GM12878 (cell line): ENCODE measurements at regions not wholly inside any gene's neighbourhood (a gene's known extent, or its start where the extent isn't known, plus 50 kb on each side); places are given as distances from the start of the nearest gene placed in this dataset.

ENCODE experiments used
- ATAC-seq: fragments of 200-7000 bp; cut with Tn5 transposase; 3 replicates; pipeline ENCODE4 v1.9.1; 2020; ENCODE audit warnings: mild to moderate bottlenecking, moderate library complexity
- BruUV-seq: library from RNA; stranded (reverse); fragments of 400-500 nt; replicated peaks from 2 replicates; lab custom pipeline; 2021; lab: Mats Ljungman, UMichigan
- CTCF ChIA-PET: fragments of 300-600 bp; sonication (Branson Sonifier 250); formaldehyde crosslinking; extraction: SDS; loops from one replicate; lab custom pipeline; 2021; ENCODE audit warnings: inconsistent platforms; lab: Yijun Ruan, JAX
- POLR2A ChIA-PET: fragments of 350-600 bp; formaldehyde crosslinking; extraction: SDS; loops from one replicate; lab custom pipeline; 2021; ENCODE audit warnings: inconsistent platforms; lab: Charles Lee
- RAD21 ChIA-PET: fragments of 300-600 bp; sonication (Branson Sonifier 250); formaldehyde crosslinking; loops from one replicate; lab custom pipeline; 2023; ENCODE audit warnings: antibody characterized with exemption; ENCODE audit not compliant: unreplicated experiment; lab: Charles Lee
- SMC1A ChIA-PET: fragments of 300-600 bp; sonication (Branson Sonifier 250); formaldehyde crosslinking; loops from one replicate; lab custom pipeline; 2023; ENCODE audit not compliant: unreplicated experiment, uncharacterized antibody; lab: Charles Lee
- DNase-seq: peaks from one replicate; pipeline ENCODE4 v3.0.0-alpha.2; 2011; ENCODE audit warnings: low read depth, low spot score
- FAIRE-seq: peaks from 3 replicates; lab custom pipeline; 2011; peaks lifted over from hg19 to GRCh38; lab: Jason Lieb, UNC
- H2AFZ ChIP-seq: 2 replicates; pipeline ENCODE4 v1.6.0; 2011; ENCODE audit warnings: low read depth, low read length, control low read depth; ENCODE audit not compliant: control insufficient read depth
- H3K27ac ChIP-seq: 2 replicates; pipeline ENCODE4 v1.5.1; 2011; ENCODE audit warnings: control low read depth; ENCODE audit not compliant: control insufficient read depth, insufficient read depth
- H3K27me3 ChIP-seq, 2 experiments: replicated peaks in 1 of 2; 2 replicates each; pipeline versions ENCODE4 v1.6.0 to v1.6.1; 2011; ENCODE audit warnings: low read length in 1 of 2; ENCODE audit not compliant: control insufficient read depth in 2 of 2, insufficient read depth in 2 of 2
- H3K36me3 ChIP-seq, 2 experiments: 2 replicates each; pipeline ENCODE4 v1.5.1; 2011; ENCODE audit warnings: low read length in 1 of 2; ENCODE audit not compliant: control insufficient read depth in 2 of 2, insufficient read depth in 2 of 2
- H3K4me1 ChIP-seq: 2 replicates; pipeline ENCODE4 v1.6.1; 2011; ENCODE audit warnings: mild to moderate bottlenecking, low read length, moderate library complexity, mixed read lengths; ENCODE audit not compliant: control insufficient read depth, insufficient read depth
- H3K4me2 ChIP-seq: 2 replicates; pipeline ENCODE4 v1.6.0; 2011; ENCODE audit warnings: control low read depth; ENCODE audit not compliant: control insufficient read depth, insufficient read depth
- H3K4me3 ChIP-seq: fragments of 200-600 bp; sonication (generic); 2 replicates; pipeline ENCODE4 v1.5.1; 2016
- H3K79me2 ChIP-seq: 2 replicates; pipeline ENCODE4 v1.6.0; 2011; ENCODE audit warnings: low read length; ENCODE audit not compliant: control insufficient read depth, insufficient read depth
- H3K9ac ChIP-seq: 2 replicates; pipeline ENCODE4 v1.8.0; 2011; ENCODE audit warnings: low read length, control low read depth, mixed read lengths; ENCODE audit not compliant: control insufficient read depth, insufficient read depth
- H3K9me3 ChIP-seq: replicated peaks from 3 replicates; pipeline ENCODE4 v1.5.1; 2011; ENCODE audit warnings: mild to moderate bottlenecking, low read length; ENCODE audit not compliant: control insufficient read depth, insufficient read depth
- H4K20me1 ChIP-seq: 2 replicates; pipeline ENCODE4 v1.6.0; 2011; ENCODE audit not compliant: control insufficient read depth, insufficient read depth
- CBFB ChIP-seq: IDR thresholded peaks from 2 replicates; pipeline ENCODE4 v1.6.1; 2016; ENCODE audit warnings: antibody characterized with exemption, low read depth
- CHD2 ChIP-seq: IDR thresholded peaks from 2 replicates; pipeline ENCODE4 v1.6.1; 2011; ENCODE audit warnings: low read depth, low read length, improper control_type of control experiment, borderline replicate concordance
- E4F1 ChIP-seq: fragments of 450-650 bp; IDR thresholded peaks from 2 replicates; pipeline ENCODE4 v1.6.1; 2018; ENCODE audit warnings: borderline replicate concordance, mild to moderate bottlenecking; ENCODE audit not compliant: partially characterized antibody
- GABPA ChIP-seq: IDR thresholded peaks from 2 replicates; pipeline ENCODE4 v1.6.1; 2014; ENCODE audit warnings: antibody characterized with exemption, low read depth, mild to moderate bottlenecking, inconsistent platforms
- HSF1 ChIP-seq: fragments of 150-350 bp; IDR thresholded peaks from 2 replicates; pipeline ENCODE4 v1.6.1; 2014; ENCODE audit warnings: mild to moderate bottlenecking, low read depth, low read length
- PKNOX1 ChIP-seq: fragments of 450-650 bp; IDR thresholded peaks from 2 replicates; pipeline ENCODE4 v1.6.1; 2016; ENCODE audit warnings: mild to moderate bottlenecking
- REST ChIP-seq: IDR thresholded peaks from 2 replicates; pipeline ENCODE4 v1.6.1; 2012; ENCODE audit warnings: mild to moderate bottlenecking, low read depth, low read length
- WRNIP1 ChIP-seq: IDR thresholded peaks from 2 replicates; pipeline ENCODE4 v1.6.1; 2011; ENCODE audit warnings: low read depth, low read length, improper control_type of control experiment, borderline replicate concordance
- ZBTB4 ChIP-seq: fragments of 450-650 bp; formaldehyde crosslinking; IDR thresholded peaks from 2 replicates; pipeline ENCODE4 v1.4.0; 2022; ENCODE audit warnings: mild to moderate bottlenecking, moderate library complexity
- ZNF622 ChIP-seq: fragments of 450-650 bp; IDR thresholded peaks from 2 replicates; pipeline ENCODE4 v1.6.1; 2017; ENCODE audit warnings: mild to moderate bottlenecking, inconsistent platforms
- whole genome bisulfite sequencing: methylation state at CpG from one replicate; pipeline ENCODE4 v1.1.6; 2016; ENCODE audit warnings: low lambda C conversion rate; ENCODE audit not compliant: insufficient replicate concordance, insufficient coverage; ENCODE audit errors: missing lambda C conversion rate; 5-methylcytosine and 5-hydroxymethylcytosine counted together
- in situ Hi-C: fragments of 300-500 bp; cut with MboI; formaldehyde crosslinking; loops from 9 replicates; pipeline ENCODE4 v1.14.3; 2018; ENCODE audit warnings: mixed read lengths
- intact Hi-C: fragments of 100-400 bp; cut with micrococcal nuclease; formaldehyde crosslinking; loops from one replicate; pipeline ENCODE4 v1.14.2; 2022; ENCODE audit not compliant: unreplicated experiment

- Histone ChIP-seq H3K9ac (no peak overlapping the region), H3K4me2 (no peak overlapping the region), H3K79me2 (no peaks in the 10 kb centered on the region), H3K27ac (no peak overlapping the region), H3K36me3 (no peaks in the 10 kb centered on the region), H3K4me1 (no peaks in the 10 kb centered on the region), H2AFZ (no peak overlapping the region), H3K27me3 (no peaks in the 10 kb centered on the region), H4K20me1 (no peaks in the 10 kb centered on the region), H3K9me3 (no peaks in the 10 kb centered on the region), H3K4me3 (no peak overlapping the region)
- DNase-seq (no peak), ATAC-seq (no peak), FAIRE-seq (no peak)
- 30% methylated on average over 2 of the region's 2 CpGs for WGBS
- ChIA-PET CTCF (no interaction called here), RAD21 (no interaction called here), POLR2A (no interaction called here), SMC1A (no interaction called here)
- no TSS peak for BruUV-seq
- in situ Hi-C loops: no loop called here
- intact Hi-C loops: no loop called here
- no peak for TF ChIP-seq CHD2
- TF ChIP-seq E4F1: no peak
- no peak for TF ChIP-seq GABPA
- TF ChIP-seq CBFB: no peak
- TF ChIP-seq ZBTB4 (CRISPR knock-in tag): no peak
- TF ChIP-seq REST: no peak
- TF ChIP-seq WRNIP1: no peak
- no peak for TF ChIP-seq PKNOX1
- no peak for TF ChIP-seq HSF1
- no peak for TF ChIP-seq ZNF622
These were observed 1577.5 kb upstream of the PRR20A start for GRCh38 chr13:55563267-55563666.
